ENCODE measurements at regions not wholly inside any gene's neighbourhood (a gene's known extent, or its start where the extent isn't known, plus 50 kb on each side); places are given as distances from the start of the nearest gene placed in this dataset.

DNA sequence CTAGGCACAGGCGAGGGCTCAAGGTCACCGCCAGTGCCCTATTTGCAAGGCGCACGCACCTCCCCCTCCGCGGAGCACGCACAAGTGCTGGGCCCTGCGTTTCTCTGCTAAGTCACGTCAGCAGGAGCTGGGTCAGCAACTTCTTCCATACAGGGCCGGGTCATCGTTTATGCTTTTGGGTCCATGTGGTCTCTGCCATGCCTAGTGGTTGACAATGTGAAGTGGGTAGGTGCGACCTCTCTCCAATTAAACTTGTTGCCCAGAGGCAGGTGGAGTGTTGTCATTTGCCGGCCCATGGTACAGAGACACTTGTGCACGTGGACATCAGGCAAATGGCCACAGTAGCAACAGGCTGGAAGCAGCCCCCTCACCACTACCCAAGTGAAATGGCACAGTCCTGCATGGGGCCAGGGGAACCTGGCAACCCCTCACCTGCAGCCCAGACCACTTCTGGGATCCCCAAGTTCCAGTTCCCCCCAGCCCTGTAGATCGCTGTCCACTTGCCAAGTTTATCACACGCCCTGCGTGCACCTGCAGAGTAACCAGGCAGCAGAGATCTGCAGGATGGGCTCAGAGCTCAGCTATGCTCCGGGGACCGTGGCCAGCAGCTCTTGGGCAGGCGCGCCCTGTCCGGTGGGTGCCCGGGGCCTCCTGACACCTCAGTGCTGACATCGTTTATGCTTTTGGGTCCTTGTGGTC, 86.1 kb upstream of the PPP2R2D start:
- H3K4me1 ChIP-seq (ENCODE audit: control insufficient read depth, insufficient read depth, low read length, poor library complexity, severe bottlenecking): no peaks in the 10 kb centered on the region
- H3K36me3 ChIP-seq (ENCODE audit: control insufficient read depth, insufficient read depth, low read length): no peaks in the 10 kb centered on the region
- 80 to 85% methylated on average over 20 to 23 of the region's 24 CpGs for WGBS, 2 experiments (ENCODE audit: insufficient coverage in 2 of 2)
- no peak overlapping the region for H3K27ac ChIP-seq (ENCODE audit: low read depth, low read length, severe bottlenecking)
- H3K4me3 ChIP-seq (ENCODE audit: extremely low read depth, insufficient read depth, low read length, poor library complexity, severe bottlenecking): no peak overlapping the region
- no peaks in the 10 kb centered on the region for H3K9me3 ChIP-seq (ENCODE audit: control insufficient read depth, low read length)

GRCh38 chr10:131815266-131816156, 85.3 kb upstream of the PPP2R2D start:
- Histone ChIP-seq H3K4me1 (ENCODE audit: control insufficient read depth, insufficient read depth, low read length, poor library complexity, severe bottlenecking) (no peaks in the 10 kb centered on the region), H3K4me3 (ENCODE audit: extremely low read depth, insufficient read depth, low read length, poor library complexity, severe bottlenecking) (no peak overlapping the region), H3K36me3 (ENCODE audit: control insufficient read depth, insufficient read depth, low read length) (no peaks in the 10 kb centered on the region), H3K27ac (ENCODE audit: low read depth, low read length, severe bottlenecking) (no peak overlapping the region), H3K9me3 (ENCODE audit: control insufficient read depth, low read length) (no peaks in the 10 kb centered on the region)
- 80 to 82% methylated on average over 6 to 7 of the region's 13 CpGs for WGBS, 2 experiments (ENCODE audit: insufficient coverage in 2 of 2)

DNA sequence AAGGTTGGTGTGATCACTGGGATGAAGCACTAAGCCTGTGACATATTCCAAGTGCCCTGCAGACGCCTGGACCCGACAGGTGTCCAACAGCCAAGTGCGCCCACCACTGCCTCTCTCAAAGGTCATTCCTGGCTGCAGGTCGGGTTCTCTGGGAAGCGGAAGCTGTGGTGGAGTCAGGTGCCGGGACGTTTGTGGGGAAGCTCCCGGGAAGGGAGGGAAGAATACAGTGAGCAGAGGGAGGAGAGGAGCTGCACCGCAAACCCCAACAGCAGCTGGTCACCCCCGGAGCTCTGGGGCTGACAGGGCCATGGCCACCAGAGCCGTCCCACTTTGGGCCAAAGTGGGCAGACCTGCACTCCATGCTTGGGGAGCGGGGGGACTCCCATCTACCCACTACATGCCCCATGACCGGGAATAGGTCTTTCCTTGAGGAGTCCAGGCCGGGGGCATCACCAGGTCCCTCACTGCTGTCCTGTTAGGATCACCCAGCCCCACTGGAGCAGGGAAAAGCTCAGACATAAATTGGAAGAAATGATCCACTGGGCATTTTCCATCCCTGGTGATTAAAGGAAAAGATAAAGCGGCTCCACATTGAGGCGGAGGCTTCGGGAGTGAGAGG, 84.5 kb upstream of the PPP2R2D start:
- Histone ChIP-seq H3K36me3 (ENCODE audit: control insufficient read depth, insufficient read depth, low read length) (no peaks in the 10 kb centered on the region), H3K9me3 (ENCODE audit: control insufficient read depth, low read length) (no peaks in the 10 kb centered on the region), H3K27ac (ENCODE audit: low read depth, low read length, severe bottlenecking) (no peak overlapping the region), H3K4me1 (ENCODE audit: control insufficient read depth, insufficient read depth, low read length, poor library complexity, severe bottlenecking) (no peaks in the 10 kb centered on the region), H3K4me3 (ENCODE audit: extremely low read depth, insufficient read depth, low read length, poor library complexity, severe bottlenecking) (no peak overlapping the region)
- 85% methylated on average over 11 to 14 of the region's 17 CpGs for WGBS, 2 experiments (ENCODE audit: insufficient coverage in 2 of 2)

GRCh38 chr10:131816941-131817700, 83.7 kb upstream of the PPP2R2D start:
- H3K4me3 ChIP-seq (ENCODE audit: extremely low read depth, insufficient read depth, low read length, poor library complexity, severe bottlenecking): no peak overlapping the region
- no peaks in the 10 kb centered on the region for H3K36me3 ChIP-seq (ENCODE audit: control insufficient read depth, insufficient read depth, low read length)
- no peaks in the 10 kb centered on the region for H3K9me3 ChIP-seq (ENCODE audit: control insufficient read depth, low read length)
- H3K4me1 ChIP-seq (ENCODE audit: control insufficient read depth, insufficient read depth, low read length, poor library complexity, severe bottlenecking): no peaks in the 10 kb centered on the region
- 84 to 86% methylated on average over 10 to 11 of the region's 13 CpGs for WGBS, 2 experiments (ENCODE audit: insufficient coverage in 2 of 2)
- no peak overlapping the region for H3K27ac ChIP-seq (ENCODE audit: low read depth, low read length, severe bottlenecking)

- Histone ChIP-seq H3K4me3 (ENCODE audit: extremely low read depth, insufficient read depth, low read length, poor library complexity, severe bottlenecking) (no peak overlapping the region), H3K36me3 (ENCODE audit: control insufficient read depth, insufficient read depth, low read length) (no peaks in the 10 kb centered on the region), H3K27ac (ENCODE audit: low read depth, low read length, severe bottlenecking) (no peak overlapping the region), H3K9me3 (ENCODE audit: control insufficient read depth, low read length) (no peaks in the 10 kb centered on the region), H3K4me1 (ENCODE audit: control insufficient read depth, insufficient read depth, low read length, poor library complexity, severe bottlenecking) (no peaks in the 10 kb centered on the region)
- WGBS, 2 experiments (ENCODE audit: insufficient coverage in 2 of 2): 85 to 90% methylated on average over 6 to 7 of the region's 13 CpGs
Measured at GRCh38 chr10:131817866-131818509, 82.8 kb upstream of the PPP2R2D start.

DNA sequence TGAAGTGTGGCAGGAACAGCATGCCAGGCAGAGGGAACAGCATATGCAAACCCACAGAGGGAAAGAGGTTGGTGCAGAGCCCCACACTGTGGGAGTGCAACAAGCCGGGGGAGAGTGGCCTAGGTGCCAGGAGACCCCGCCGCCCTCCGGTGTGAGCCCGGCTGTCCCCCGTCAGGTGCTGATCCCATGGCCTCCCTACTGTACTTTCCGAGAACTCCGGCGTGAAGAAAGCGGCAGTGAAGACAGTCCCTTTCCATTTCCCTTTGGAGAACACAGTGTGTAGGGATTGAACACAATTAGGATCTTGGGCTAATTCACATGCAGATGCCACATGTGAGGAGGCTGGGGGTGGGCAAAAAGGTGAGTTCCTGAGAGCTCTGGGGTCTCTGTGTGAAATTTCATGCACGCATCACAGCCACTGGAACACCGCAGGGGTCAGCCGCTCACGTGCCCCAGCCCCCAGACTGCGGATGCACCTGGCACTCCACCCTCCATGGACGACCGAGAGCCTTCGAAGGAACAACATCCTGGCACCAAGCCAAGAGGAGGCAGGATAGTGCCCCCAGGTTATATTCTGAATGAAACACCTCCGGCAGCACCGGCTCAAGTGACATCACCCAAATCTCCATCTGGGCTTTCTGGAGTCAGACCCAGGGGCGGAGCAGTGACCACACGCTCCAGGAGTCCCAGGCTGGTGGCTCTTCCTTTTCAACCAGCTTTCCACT, 82.1 kb upstream of the PPP2R2D start:
- H3K36me3 ChIP-seq (ENCODE audit: control insufficient read depth, insufficient read depth, low read length): no peaks in the 10 kb centered on the region
- H3K4me1 ChIP-seq (ENCODE audit: control insufficient read depth, insufficient read depth, low read length, poor library complexity, severe bottlenecking): no peaks in the 10 kb centered on the region
- H3K27ac ChIP-seq (ENCODE audit: low read depth, low read length, severe bottlenecking): no peak overlapping the region
- H3K4me3 ChIP-seq (ENCODE audit: extremely low read depth, insufficient read depth, low read length, poor library complexity, severe bottlenecking): no peak overlapping the region
- WGBS, 2 experiments (ENCODE audit: insufficient coverage in 2 of 2): 86 to 89% methylated on average over 17 to 22 of the region's 22 CpGs
- H3K9me3 ChIP-seq (ENCODE audit: control insufficient read depth, low read length): no peaks in the 10 kb centered on the region

DNA sequence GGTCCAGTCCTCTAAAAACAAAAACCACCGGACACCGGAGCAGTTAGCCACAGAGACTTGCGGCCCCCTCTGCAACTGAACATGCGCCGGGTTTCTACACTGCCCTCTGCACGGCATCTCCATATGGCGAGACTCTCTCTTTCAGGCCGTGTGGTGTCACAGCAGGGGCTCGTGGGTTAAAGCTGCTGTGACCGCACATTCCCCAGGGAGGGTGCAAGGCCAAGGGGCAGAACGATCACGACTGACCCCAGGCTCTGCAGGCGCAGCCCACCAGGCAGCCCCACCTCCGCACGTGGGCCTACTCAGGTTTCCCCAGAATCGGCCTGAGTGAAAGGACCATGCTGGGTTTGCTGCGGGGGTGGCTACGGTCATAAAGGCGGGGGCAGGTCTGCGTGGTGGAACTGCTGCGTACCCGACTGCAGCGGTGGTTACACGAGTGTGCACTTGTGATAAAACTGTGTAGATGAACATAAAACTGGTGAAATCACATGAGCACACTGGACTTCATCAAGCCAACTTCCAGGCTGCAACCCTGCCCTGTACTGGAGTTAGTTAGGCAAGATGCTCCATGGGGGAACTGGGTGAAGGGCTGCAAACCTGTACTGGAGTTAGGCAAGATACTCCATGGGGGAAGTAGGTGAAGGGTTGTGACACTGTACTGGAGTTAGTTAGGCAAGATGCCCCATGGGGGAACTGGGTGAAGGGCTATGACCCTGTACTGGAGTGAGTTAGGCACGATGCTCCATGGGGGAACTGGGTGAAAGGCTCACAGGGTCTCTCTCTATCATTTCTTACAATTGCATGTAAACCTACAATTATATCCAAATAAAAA, 81.4 kb upstream of the PPP2R2D start:
- Histone ChIP-seq H3K4me1 (ENCODE audit: control insufficient read depth, insufficient read depth, low read length, poor library complexity, severe bottlenecking) (peaks cover 3% of the 10 kb centered on the region), H3K36me3 (ENCODE audit: control insufficient read depth, insufficient read depth, low read length) (no peaks in the 10 kb centered on the region), H3K27ac (ENCODE audit: low read depth, low read length, severe bottlenecking) (no peak overlapping the region), H3K4me3 (ENCODE audit: extremely low read depth, insufficient read depth, low read length, poor library complexity, severe bottlenecking) (no peak overlapping the region), H3K9me3 (ENCODE audit: control insufficient read depth, low read length) (no peaks in the 10 kb centered on the region)
- WGBS, 2 experiments (ENCODE audit: insufficient coverage in 2 of 2): 61 to 74% methylated on average over 16 to 22 of the region's 25 CpGs

DNA sequence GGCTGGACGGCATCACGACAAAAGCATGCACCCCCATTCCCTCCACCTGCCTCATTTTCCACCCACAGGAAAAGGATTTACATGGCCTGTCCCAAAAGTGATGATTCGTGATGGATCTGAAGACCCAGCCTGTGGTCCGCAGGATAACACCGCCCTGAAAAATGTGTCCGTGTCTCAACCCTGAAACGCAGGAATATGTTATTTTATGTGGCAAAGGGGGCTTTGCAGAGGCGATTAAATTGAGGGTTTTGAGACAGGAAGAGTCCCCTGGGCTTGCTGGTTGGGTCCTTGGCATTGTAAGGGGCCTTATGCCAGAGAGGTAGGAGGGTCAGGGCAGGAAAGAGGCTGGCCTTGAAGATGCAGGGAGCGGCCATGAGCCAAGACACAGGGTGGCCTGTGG, 80.2 kb upstream of the PPP2R2D start:
- WGBS, 2 experiments (ENCODE audit: insufficient coverage in 2 of 2): 94 to 99% methylated on average over 7 to 8 of the region's 9 CpGs
- Histone ChIP-seq H3K4me3 (ENCODE audit: extremely low read depth, insufficient read depth, low read length, poor library complexity, severe bottlenecking) (no peak overlapping the region), H3K4me1 (ENCODE audit: control insufficient read depth, insufficient read depth, low read length, poor library complexity, severe bottlenecking) (peaks cover 12% of the 10 kb centered on the region), H3K36me3 (ENCODE audit: control insufficient read depth, insufficient read depth, low read length) (no peaks in the 10 kb centered on the region), H3K27ac (ENCODE audit: low read depth, low read length, severe bottlenecking) (no peak overlapping the region), H3K9me3 (ENCODE audit: control insufficient read depth, low read length) (no peaks in the 10 kb centered on the region)

GRCh38 chr10:131821378-131822012, 79.3 kb upstream of the PPP2R2D start:
- H3K27ac ChIP-seq (ENCODE audit: low read depth, low read length, severe bottlenecking): no peak overlapping the region
- H3K4me1 ChIP-seq (ENCODE audit: control insufficient read depth, insufficient read depth, low read length, poor library complexity, severe bottlenecking): peaks cover 17% of the 10 kb centered on the region
- no peak overlapping the region for H3K4me3 ChIP-seq (ENCODE audit: extremely low read depth, insufficient read depth, low read length, poor library complexity, severe bottlenecking)
- no peaks in the 10 kb centered on the region for H3K36me3 ChIP-seq (ENCODE audit: control insufficient read depth, insufficient read depth, low read length)
- WGBS, 2 experiments (ENCODE audit: insufficient coverage in 2 of 2): 83 to 94% methylated on average over 6 to 7 of the region's 8 CpGs
- no peaks in the 10 kb centered on the region for H3K9me3 ChIP-seq (ENCODE audit: control insufficient read depth, low read length)

Measured in mesodermal cell (in vitro differentiated cells).